IMR-90 (cell line): ENCODE measurements at regions not wholly inside any gene's neighbourhood (a gene's known extent, or its start where the extent isn't known, plus 50 kb on each side); places are given as distances from the start of the nearest gene placed in this dataset.

Experiments used
- ATAC-seq: fragments of 200-7000 bp; cut with Tn5 transposase; 2 replicates; pipeline ENCODE4 v1.9.1; 2020; ENCODE audit warnings: low read depth, mild to moderate bottlenecking, moderate library complexity
- BruUV-seq: library from RNA; stranded (reverse); fragments of 400-500 nt; replicated peaks from 2 replicates; lab custom pipeline; 2021; lab: Mats Ljungman, UMichigan
- CTCF ChIA-PET: fragments of 300-600 bp; formaldehyde crosslinking; extraction: SDS; loops from one replicate; lab custom pipeline; 2021; ENCODE audit warnings: antibody characterized with exemption; lab: Yijun Ruan, JAX
- POLR2A ChIA-PET: fragments of 300-600 bp; sonication (Branson Sonifier 250); formaldehyde crosslinking; loops from one replicate; lab custom pipeline; 2022; ENCODE audit warnings: antibody characterized with exemption; ENCODE audit not compliant: unreplicated experiment; lab: Charles Lee
- DNase-seq: peaks from one replicate; pipeline ENCODE4 v3.0.0; 2013
- H2AFZ ChIP-seq: replicated peaks from 2 replicates; pipeline ENCODE3; 2013; ENCODE audit warnings: low read length, mild to moderate bottlenecking; ENCODE audit not compliant: poor library complexity
- H2AK5ac ChIP-seq: 2 replicates; pipeline ENCODE4 v1.6.1; 2013; ENCODE audit warnings: low read depth, low read length, inconsistent platforms
- H2AK9ac ChIP-seq: replicated peaks from 2 replicates; pipeline ENCODE3; 2013; ENCODE audit warnings: mild to moderate bottlenecking, low read depth, low read length, moderate library complexity; ENCODE audit not compliant: poor library complexity
- H2BK120ac ChIP-seq: 2 replicates; pipeline ENCODE4 v1.6.1; 2013; ENCODE audit warnings: low read depth, low read length, inconsistent platforms
- H2BK15ac ChIP-seq: 3 replicates; pipeline ENCODE4 v1.6.1; 2013; ENCODE audit warnings: low read depth, low read length, inconsistent platforms
- H2BK20ac ChIP-seq: 2 replicates; pipeline ENCODE4 v1.6.1; 2013; ENCODE audit warnings: low read depth, mild to moderate bottlenecking, inconsistent platforms, low read length, moderate library complexity
- H2BK5ac ChIP-seq: 2 replicates; pipeline ENCODE4 v1.6.1; 2013; ENCODE audit warnings: mild to moderate bottlenecking, low read depth, low read length, inconsistent platforms; ENCODE audit not compliant: poor library complexity, severe bottlenecking
- H3K14ac ChIP-seq: replicated peaks from 2 replicates; pipeline ENCODE4 v1.6.1; 2013; ENCODE audit warnings: low read depth, low read length, inconsistent platforms
- H3K18ac ChIP-seq: 2 replicates; pipeline ENCODE4 v1.6.1; 2013; ENCODE audit warnings: low read depth, low read length, control low read depth
- H3K23ac ChIP-seq: 2 replicates; pipeline ENCODE4 v1.6.1; 2013; ENCODE audit warnings: low read depth, low read length, inconsistent platforms
- H3K27ac ChIP-seq: 2 replicates; pipeline ENCODE4 v1.5.1; 2013; ENCODE audit warnings: mild to moderate bottlenecking, control low read depth, low read length; ENCODE audit not compliant: insufficient read depth
- H3K27me3 ChIP-seq: 2 replicates; pipeline ENCODE4 v1.6.1; 2013; ENCODE audit warnings: low read length; ENCODE audit not compliant: control insufficient read depth, insufficient read depth
- H3K36me3 ChIP-seq: 2 replicates; pipeline ENCODE4 v1.6.1; 2013; ENCODE audit warnings: low read length, mixed read lengths; ENCODE audit not compliant: control insufficient read depth, insufficient read depth
- H3K4ac ChIP-seq: 2 replicates; pipeline ENCODE4 v1.6.1; 2013; ENCODE audit warnings: low read depth, low read length, inconsistent platforms
- H3K4me1 ChIP-seq: 2 replicates; pipeline ENCODE4 v1.6.1; 2013; ENCODE audit warnings: low read length, mixed read lengths; ENCODE audit not compliant: control insufficient read depth, insufficient read depth
- H3K4me2 ChIP-seq: 2 replicates; pipeline ENCODE4 v1.6.1; 2013; ENCODE audit warnings: low read depth, mild to moderate bottlenecking, control low read depth, low read length, moderate library complexity
- H3K4me3 ChIP-seq: 2 replicates; pipeline ENCODE4 v1.5.1; 2013; ENCODE audit warnings: low read depth, mild to moderate bottlenecking, control low read depth, low read length, moderate library complexity; ENCODE audit not compliant: insufficient read depth
- H3K56ac ChIP-seq: 2 replicates; pipeline ENCODE4 v1.6.1; 2013; ENCODE audit warnings: low read length, inconsistent platforms; ENCODE audit not compliant: insufficient read depth; ENCODE audit errors: extremely low read depth
- H3K79me1 ChIP-seq, 2 experiments: 2 replicates each; pipeline ENCODE4 v1.6.1; 2013; ENCODE audit warnings: low read length in 2 of 2, inconsistent platforms in 1 of 2, low read depth in 1 of 2
- H3K9ac ChIP-seq: 2 replicates; pipeline ENCODE4 v1.6.1; 2013; ENCODE audit warnings: low read depth, low read length, control low read depth
- H3K9me1 ChIP-seq: 2 replicates; pipeline ENCODE4 v1.6.1; 2013; ENCODE audit warnings: low read length, inconsistent platforms; ENCODE audit not compliant: insufficient read depth
- H3K9me3 ChIP-seq: 2 replicates; pipeline ENCODE4 v1.6.1; 2013; ENCODE audit warnings: low read length; ENCODE audit not compliant: control insufficient read depth, insufficient read depth
- H4K20me1 ChIP-seq: 2 replicates; pipeline ENCODE4 v1.6.1; 2013; ENCODE audit warnings: low read length, inconsistent platforms; ENCODE audit not compliant: insufficient read depth
- H4K5ac ChIP-seq: 2 replicates; pipeline ENCODE4 v1.6.1; 2013; ENCODE audit warnings: mild to moderate bottlenecking, low read depth, low read length, control low read depth
- H4K8ac ChIP-seq, 2 experiments: 2 replicates each; pipeline ENCODE4 v1.6.1; 2013; ENCODE audit warnings: low read depth in 2 of 2, low read length in 2 of 2, control low read depth in 1 of 2, inconsistent platforms in 1 of 2
- H4K91ac ChIP-seq: 2 replicates; pipeline ENCODE4 v1.6.1; 2013; ENCODE audit warnings: low read depth, low read length, inconsistent platforms; ENCODE audit not compliant: insufficient read depth
- BHLHE40 ChIP-seq: fragments of 150-350 bp; IDR thresholded peaks from 2 replicates; pipeline ENCODE4 v1.6.1; 2016; ENCODE audit warnings: mild to moderate bottlenecking, low read depth, low read length
- CEBPB ChIP-seq: IDR thresholded peaks from 2 replicates; pipeline ENCODE4 v1.6.1; 2012; ENCODE audit warnings: low read depth, low read length, improper control_type of control experiment
- CHD1 ChIP-seq: IDR thresholded peaks from 2 replicates; pipeline ENCODE4 v1.6.1; 2012; ENCODE audit warnings: low read depth, low read length, improper control_type of control experiment
- CTCF ChIP-seq: conservative IDR thresholded peaks from 2 replicates; pipeline ENCODE4 v1.5.1; 2012; ENCODE audit warnings: mild to moderate bottlenecking, low read depth, low read length, improper control_type of control experiment
- MAFK ChIP-seq: IDR thresholded peaks from 2 replicates; pipeline ENCODE4 v1.6.1; 2012; ENCODE audit warnings: low read depth, low read length, improper control_type of control experiment
- MAZ ChIP-seq: IDR thresholded peaks from 2 replicates; pipeline ENCODE4 v1.6.1; 2012; ENCODE audit warnings: low read depth, mild to moderate bottlenecking, low read length, improper control_type of control experiment, moderate library complexity, borderline replicate concordance
- MXI1 ChIP-seq: IDR thresholded peaks from 2 replicates; pipeline ENCODE4 v1.6.1; 2012; ENCODE audit warnings: low read depth, mild to moderate bottlenecking, low read length, moderate library complexity, borderline replicate concordance
- NFE2L2 ChIP-seq: fragments of 150-350 bp; IDR thresholded peaks from 2 replicates; pipeline ENCODE4 v1.6.1; 2016; ENCODE audit warnings: low read depth, mild to moderate bottlenecking, low read length
- POLR2A ChIP-seq: IDR thresholded peaks from 2 replicates; pipeline ENCODE4 v1.6.1; 2012; ENCODE audit warnings: mild to moderate bottlenecking, low read depth, low read length
- RAD21 ChIP-seq: IDR thresholded peaks from 2 replicates; pipeline ENCODE4 v1.6.1; 2012; ENCODE audit warnings: low read length, improper control_type of control experiment
- RFX5 ChIP-seq: IDR thresholded peaks from 2 replicates; pipeline ENCODE4 v1.8.0; 2012; ENCODE audit warnings: low read depth, mild to moderate bottlenecking, low read length, moderate library complexity
- SMC3 ChIP-seq: fragments of 150-350 bp; IDR thresholded peaks from 2 replicates; pipeline ENCODE4 v1.6.1; 2016; ENCODE audit warnings: low read depth, mild to moderate bottlenecking, antibody characterized with exemption, low read length, moderate library complexity
- WGBS, 2 experiments: methylation state at CpG; one replicate each; pipeline versions ENCODE4 v1.1.5 to v1.1.7; 2013; ENCODE audit warnings: missing lambda C conversion rate in 2 of 2; ENCODE audit not compliant: insufficient read length in 1 of 2; ENCODE audit errors: extremely low coverage in 2 of 2; 5-methylcytosine and 5-hydroxymethylcytosine counted together
- dilution Hi-C: fragments of 300-500 bp; cut with HindIII; formaldehyde crosslinking; loops from one replicate; pipeline ENCODE4 v1.14.3; 2018; ENCODE audit warnings: low sequenced_read_pairs; ENCODE audit not compliant: unreplicated experiment
- in situ Hi-C: fragments of 300-500 bp; cut with MboI; formaldehyde crosslinking; loops from 3 replicates; pipeline ENCODE4 v1.14.3; 2019; ENCODE audit warnings: low sequenced_read_pairs, inconsistent platforms, mixed read lengths
- intact Hi-C: fragments of 100-400 bp; cut with micrococcal nuclease; formaldehyde crosslinking; loops from 2 replicates; pipeline ENCODE4 v1.10.0; 2022
- TF ChIP-seq, protein P1 (sequence below): fragments of 150-350 bp; IDR thresholded peaks from 2 replicates; pipeline ENCODE4 v1.6.1; 2016; ENCODE audit warnings: low read depth, mild to moderate bottlenecking, low read length, moderate library complexity, borderline replicate concordance

GRCh38 chr2:104561251-104561650 is 292.7 kb upstream of the POU3F3 start:
- Histone ChIP-seq H2BK20ac (no peak overlapping the region), H4K20me1 (no peaks in the 10 kb centered on the region), H3K9ac (no peak overlapping the region), H3K27me3 (no peaks in the 10 kb centered on the region), H3K56ac (no peak overlapping the region), H3K79me1 (no peaks in the 10 kb centered on the region), H3K9me3 (peaks cover 7% of the 10 kb centered on the region; the same call in 1 of the 2 replicates), H2AK9ac (no peak overlapping the region), H4K91ac (no peak overlapping the region), H3K14ac (no peak overlapping the region), H2AK5ac (no peak overlapping the region), H2BK15ac (no peak overlapping the region), H3K4ac (no peak overlapping the region), H3K36me3 (no peaks in the 10 kb centered on the region), H3K4me1 (no peaks in the 10 kb centered on the region), H2AFZ (no peak overlapping the region), H3K9me1 (no peaks in the 10 kb centered on the region), H3K18ac (no peak overlapping the region), H3K27ac (no peak overlapping the region), H4K8ac (no peak overlapping the region), H3K4me3 (no peak overlapping the region), H2BK120ac (no peak overlapping the region), H2BK5ac (no peak overlapping the region), H3K23ac (no peak overlapping the region), H4K5ac (no peak overlapping the region), H3K4me2 (no peak overlapping the region)
- whole genome bisulfite sequencing, 2 experiments: 0% methylated on average over 1 of the region's 8 CpGs; no CpG with 5 or more reads in 1 of the 2 experiments
- POLR2A ChIA-PET: no interaction called here
- ATAC-seq (no peak), DNase-seq (no peak)
- in situ Hi-C loops (no loop called here), intact Hi-C loops (no loop called here), dilution Hi-C loops (no loop called here)
- BruUV-seq: no TSS peak
- no peak for TF ChIP-seq BHLHE40
- no peak for TF ChIP-seq RFX5
- TF ChIP-seq MXI1: no peak
- no peak for TF ChIP-seq MAZ
- no peak for TF ChIP-seq NFE2L2
- no peak for TF ChIP-seq CHD1
- TF ChIP-seq RAD21: no peak
- TF ChIP-seq MAFK: no peak
- no peak for TF ChIP-seq POLR2A
- TF ChIP-seq, protein P1, sequence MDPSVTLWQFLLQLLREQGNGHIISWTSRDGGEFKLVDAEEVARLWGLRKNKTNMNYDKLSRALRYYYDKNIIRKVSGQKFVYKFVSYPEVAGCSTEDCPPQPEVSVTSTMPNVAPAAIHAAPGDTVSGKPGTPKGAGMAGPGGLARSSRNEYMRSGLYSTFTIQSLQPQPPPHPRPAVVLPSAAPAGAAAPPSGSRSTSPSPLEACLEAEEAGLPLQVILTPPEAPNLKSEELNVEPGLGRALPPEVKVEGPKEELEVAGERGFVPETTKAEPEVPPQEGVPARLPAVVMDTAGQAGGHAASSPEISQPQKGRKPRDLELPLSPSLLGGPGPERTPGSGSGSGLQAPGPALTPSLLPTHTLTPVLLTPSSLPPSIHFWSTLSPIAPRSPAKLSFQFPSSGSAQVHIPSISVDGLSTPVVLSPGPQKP: no peak
- TF ChIP-seq CTCF: no peak
- no peak for TF ChIP-seq CEBPB
- TF ChIP-seq SMC3: no peak
- CTCF ChIA-PET: no interaction called here
